ENCODE measurements at regions not wholly inside any gene's neighbourhood (a gene's known extent, or its start where the extent isn't known, plus 50 kb on each side); places are given as distances from the start of the nearest gene placed in this dataset.

DNA sequence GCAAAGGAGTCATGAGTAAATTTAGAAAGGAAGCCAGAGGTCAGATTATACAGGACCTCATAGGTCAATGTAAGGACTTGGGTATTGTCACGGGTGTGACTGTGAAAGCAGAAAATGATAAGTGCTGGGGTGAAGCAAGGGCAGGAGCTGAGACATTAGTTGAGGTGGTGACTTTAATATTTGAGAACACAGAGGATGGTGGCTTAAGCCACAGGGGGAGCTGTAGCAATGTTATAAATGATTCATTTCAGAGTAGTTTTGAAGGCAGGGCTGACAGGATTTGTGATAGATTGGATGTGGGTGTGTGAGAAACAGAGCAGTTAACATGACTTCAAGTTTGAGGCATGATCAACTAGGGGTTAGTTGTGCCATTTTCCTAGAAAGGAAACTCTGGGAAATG lies 659.9 kb downstream of the EPM2A start:
- H3K9ac ChIP-seq, result no peak overlapping the region
- H3K4me1 ChIP-seq (ENCODE audit: low read depth, poor library complexity, severe bottlenecking), result no peaks in the 10 kb centered on the region
- TF ChIP-seq, protein P1, sequence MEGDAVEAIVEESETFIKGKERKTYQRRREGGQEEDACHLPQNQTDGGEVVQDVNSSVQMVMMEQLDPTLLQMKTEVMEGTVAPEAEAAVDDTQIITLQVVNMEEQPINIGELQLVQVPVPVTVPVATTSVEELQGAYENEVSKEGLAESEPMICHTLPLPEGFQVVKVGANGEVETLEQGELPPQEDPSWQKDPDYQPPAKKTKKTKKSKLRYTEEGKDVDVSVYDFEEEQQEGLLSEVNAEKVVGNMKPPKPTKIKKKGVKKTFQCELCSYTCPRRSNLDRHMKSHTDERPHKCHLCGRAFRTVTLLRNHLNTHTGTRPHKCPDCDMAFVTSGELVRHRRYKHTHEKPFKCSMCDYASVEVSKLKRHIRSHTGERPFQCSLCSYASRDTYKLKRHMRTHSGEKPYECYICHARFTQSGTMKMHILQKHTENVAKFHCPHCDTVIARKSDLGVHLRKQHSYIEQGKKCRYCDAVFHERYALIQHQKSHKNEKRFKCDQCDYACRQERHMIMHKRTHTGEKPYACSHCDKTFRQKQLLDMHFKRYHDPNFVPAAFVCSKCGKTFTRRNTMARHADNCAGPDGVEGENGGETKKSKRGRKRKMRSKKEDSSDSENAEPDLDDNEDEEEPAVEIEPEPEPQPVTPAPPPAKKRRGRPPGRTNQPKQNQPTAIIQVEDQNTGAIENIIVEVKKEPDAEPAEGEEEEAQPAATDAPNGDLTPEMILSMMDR (conservative IDR thresholded peaks at IDR 0.05; ENCODE audit: low read depth, low read length), result 0 out of 2 replicates have a peak, but pooled peaks have one; percentile 15
- H3K27ac ChIP-seq, result no peak overlapping the region
- no peak overlapping the region for H3K4me3 ChIP-seq (IDR thresholded peaks at IDR 0.05; ENCODE audit: insufficient read depth, low read depth, low read length)
- no peak overlapping the region for H3K4me2 ChIP-seq
- H3K27me3 ChIP-seq (ENCODE audit: insufficient read depth, low read depth), result no peaks in the 10 kb centered on the region
- no peak overlapping the region for H2AFZ ChIP-seq (ENCODE audit: low read depth)
- H3K79me2 ChIP-seq (ENCODE audit: insufficient read depth, low read depth), result no peaks in the 10 kb centered on the region
- H4K20me1 ChIP-seq (ENCODE audit: insufficient read depth), result no peaks in the 10 kb centered on the region
- H3K36me3 ChIP-seq (ENCODE audit: insufficient read depth), result no peaks in the 10 kb centered on the region

DNA sequence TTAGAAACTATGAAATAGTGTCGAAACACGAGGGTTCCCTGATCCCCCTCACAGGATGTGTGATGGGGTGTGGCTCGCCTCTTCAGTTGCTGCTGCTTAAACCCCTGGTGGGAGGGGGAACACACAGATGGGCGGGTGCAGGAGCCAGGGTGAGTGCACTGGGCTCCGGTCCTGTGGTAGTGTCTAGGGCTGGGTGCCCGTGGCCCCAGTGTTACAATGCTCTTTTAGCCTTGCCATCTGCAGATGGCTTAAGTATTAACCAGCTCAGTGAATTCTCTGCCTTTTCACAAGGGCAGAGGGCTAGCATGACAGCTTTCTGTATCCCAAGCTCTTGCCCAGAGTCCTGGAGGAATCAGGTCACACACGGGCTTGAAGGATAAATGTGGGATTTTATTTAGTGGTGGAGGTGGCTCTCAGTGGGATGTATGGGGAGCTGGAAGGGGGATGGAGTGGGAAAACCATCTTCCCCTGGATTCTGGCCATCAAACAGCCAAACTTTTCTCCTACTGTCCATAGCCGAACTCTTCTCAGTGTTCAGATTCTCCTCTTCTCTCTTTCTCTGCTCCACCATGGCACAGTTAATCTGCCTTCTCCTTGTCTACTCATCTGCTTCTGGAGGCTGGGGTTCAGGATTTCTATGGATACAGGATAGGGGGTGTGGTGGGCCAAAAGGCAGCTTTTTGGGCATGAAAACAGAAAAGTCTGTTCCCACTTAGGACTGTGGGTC lies 659.0 kb downstream of the EPM2A start:
- no peaks in the 10 kb centered on the region for H3K4me1 ChIP-seq (ENCODE audit: low read depth, poor library complexity, severe bottlenecking)
- no peaks in the 10 kb centered on the region for H4K20me1 ChIP-seq (ENCODE audit: insufficient read depth)
- H3K9ac ChIP-seq, result no peak overlapping the region
- TF ChIP-seq, protein P1 (conservative IDR thresholded peaks at IDR 0.05; ENCODE audit: low read depth, low read length), result no peak
- no peaks in the 10 kb centered on the region for H3K79me2 ChIP-seq (ENCODE audit: insufficient read depth, low read depth)
- no peak overlapping the region for H3K4me2 ChIP-seq
- H3K27me3 ChIP-seq (ENCODE audit: insufficient read depth, low read depth), result no peaks in the 10 kb centered on the region
- no peak overlapping the region for H3K4me3 ChIP-seq (IDR thresholded peaks at IDR 0.05; ENCODE audit: insufficient read depth, low read depth, low read length)
- no peaks in the 10 kb centered on the region for H3K36me3 ChIP-seq (ENCODE audit: insufficient read depth)
- H2AFZ ChIP-seq (ENCODE audit: low read depth), result no peak overlapping the region
- no peak overlapping the region for H3K27ac ChIP-seq

DNA sequence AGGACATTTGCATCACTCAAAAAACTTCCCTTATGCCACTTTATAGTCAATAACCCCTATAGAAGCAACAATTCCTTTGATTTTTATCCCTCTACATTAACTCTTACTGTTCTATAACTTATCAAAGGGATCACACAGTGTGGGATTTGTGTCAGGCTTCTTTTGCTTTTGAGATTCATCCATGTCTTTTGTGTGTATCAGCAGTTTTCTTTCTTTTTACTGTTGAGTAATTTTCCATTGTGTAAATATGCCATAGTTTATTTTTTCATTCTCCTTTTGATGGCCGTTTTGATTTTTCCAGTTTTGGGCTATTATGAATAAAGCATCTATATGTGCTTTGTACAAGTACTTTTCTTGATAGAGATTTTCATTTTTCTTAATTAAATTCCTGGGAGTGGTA lies 657.9 kb downstream of the EPM2A start:
- Histone ChIP-seq H3K4me3 (IDR thresholded peaks at IDR 0.05; ENCODE audit: insufficient read depth, low read depth, low read length) (no peak overlapping the region), H3K27ac (no peak overlapping the region), H3K9ac (no peak overlapping the region), H3K79me2 (ENCODE audit: insufficient read depth, low read depth) (no peaks in the 10 kb centered on the region), H3K4me1 (ENCODE audit: low read depth, poor library complexity, severe bottlenecking) (no peaks in the 10 kb centered on the region), H3K36me3 (ENCODE audit: insufficient read depth) (no peaks in the 10 kb centered on the region), H2AFZ (ENCODE audit: low read depth) (no peak overlapping the region), H3K27me3 (ENCODE audit: insufficient read depth, low read depth) (no peaks in the 10 kb centered on the region), H3K4me2 (no peak overlapping the region), H4K20me1 (ENCODE audit: insufficient read depth) (no peaks in the 10 kb centered on the region)
- TF ChIP-seq, protein P1 (conservative IDR thresholded peaks at IDR 0.05; ENCODE audit: low read depth, low read length), result no peak

DNA sequence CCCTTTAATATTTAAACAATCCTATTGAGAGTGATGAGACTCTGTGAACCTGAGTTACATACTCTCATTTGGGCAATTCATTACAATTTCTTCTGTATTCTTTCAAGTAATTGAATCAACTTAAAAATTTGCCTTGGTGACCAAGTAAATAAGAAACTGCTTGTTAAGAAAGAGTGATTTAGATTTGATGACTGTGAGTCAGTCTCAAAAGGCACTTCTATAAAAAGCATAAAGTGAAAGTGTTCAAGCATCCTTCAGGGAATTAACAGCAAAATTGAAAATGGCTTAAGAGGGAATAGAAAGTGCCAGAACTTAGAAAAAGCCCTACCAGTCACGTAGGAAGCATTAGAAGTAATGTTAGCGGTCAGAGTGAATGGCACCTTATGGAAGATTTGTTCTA lies 654.7 kb downstream of the EPM2A start:
- H3K4me3 ChIP-seq (IDR thresholded peaks at IDR 0.05; ENCODE audit: insufficient read depth, low read depth, low read length), result no peak overlapping the region
- TF ChIP-seq, protein P1 (conservative IDR thresholded peaks at IDR 0.05; ENCODE audit: low read depth, low read length), result no peak
- H3K4me1 ChIP-seq (ENCODE audit: low read depth, poor library complexity, severe bottlenecking), result peaks cover under 1% of the 10 kb centered on the region
- no peaks in the 10 kb centered on the region for H3K79me2 ChIP-seq (ENCODE audit: insufficient read depth, low read depth)
- no peak overlapping the region for H3K9ac ChIP-seq
- no peaks in the 10 kb centered on the region for H3K36me3 ChIP-seq (ENCODE audit: insufficient read depth)
- no peak overlapping the region for H2AFZ ChIP-seq (ENCODE audit: low read depth)
- no peaks in the 10 kb centered on the region for H3K27me3 ChIP-seq (ENCODE audit: insufficient read depth, low read depth)
- H3K4me2 ChIP-seq, result no peak overlapping the region
- no peak overlapping the region for H3K27ac ChIP-seq
- H4K20me1 ChIP-seq (ENCODE audit: insufficient read depth), result no peaks in the 10 kb centered on the region

Data from KMS-11 (cell line).